Vagina (tissue), 2 donors: ENCODE measurements at regions not wholly inside any gene's neighbourhood (a gene's known extent, or its start where the extent isn't known, plus 50 kb on each side); places are given as distances from the start of the nearest gene placed in this dataset.

Experiments used
- CTCF ChIP-seq, 3 experiments: fragments of 450-650 bp in 2 of 3; fragments of 200-600 bp in 1 of 3; sonication (generic) in 1 of 3; IDR thresholded peaks; one replicate each; pipeline ENCODE4 v1.5.1; 2017 to 2019; ENCODE audit warnings: antibody characterized with exemption in 3 of 3, mild to moderate bottlenecking in 2 of 3, moderate library complexity in 2 of 3
- POLR2AphosphoS5 ChIP-seq, 2 donors: sonication (generic); formaldehyde crosslinking; IDR thresholded peaks; one replicate each; pipeline ENCODE4 v1.9.0; 2017; ENCODE audit warnings: antibody characterized with exemption in 2 of 2, mild to moderate bottlenecking in 2 of 2, low read depth in 1 of 2; ENCODE audit not compliant: insufficient read depth in 1 of 2

DNA sequence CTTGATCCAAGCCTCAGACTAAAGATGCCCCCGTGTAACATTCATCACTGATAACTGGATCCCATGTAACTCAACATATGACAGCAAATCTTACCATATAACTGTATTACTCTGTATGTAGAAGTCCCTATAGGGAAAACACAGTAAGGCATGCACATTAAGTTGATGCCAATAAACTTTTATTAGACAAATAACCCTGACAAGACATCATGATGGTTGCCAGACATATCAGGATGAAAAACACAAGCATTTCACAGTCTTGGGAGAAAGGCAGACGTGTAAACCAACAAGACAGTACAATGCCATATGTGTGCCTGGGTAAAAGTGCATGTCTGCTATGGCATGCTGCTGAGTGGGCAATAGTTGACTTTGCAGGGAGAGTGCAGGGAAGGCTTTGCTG lies 142.2 kb downstream of the HERPUD2 start:
- TF ChIP-seq CTCF (IDR thresholded peaks at IDR 0.05), result no peak
- TF ChIP-seq POLR2AphosphoS5 (IDR thresholded peaks at IDR 0.05; ENCODE audit: insufficient read depth in 1 of 2, low read depth in 1 of 2), result no peak
